ENCODE measurements at regions not wholly inside any gene's neighbourhood (a gene's known extent, or its start where the extent isn't known, plus 50 kb on each side); places are given as distances from the start of the nearest gene placed in this dataset.
"Not testable (repeated sequence)": the region's sequence is repeated elsewhere in the genome, so short reads cannot be mapped to it uniquely, and the experiment has no call there.

GRCh38 chr22:46047841-46048595 lies 71.1 kb upstream of the WNT7B start:
- no peak for DNase-seq

DNA sequence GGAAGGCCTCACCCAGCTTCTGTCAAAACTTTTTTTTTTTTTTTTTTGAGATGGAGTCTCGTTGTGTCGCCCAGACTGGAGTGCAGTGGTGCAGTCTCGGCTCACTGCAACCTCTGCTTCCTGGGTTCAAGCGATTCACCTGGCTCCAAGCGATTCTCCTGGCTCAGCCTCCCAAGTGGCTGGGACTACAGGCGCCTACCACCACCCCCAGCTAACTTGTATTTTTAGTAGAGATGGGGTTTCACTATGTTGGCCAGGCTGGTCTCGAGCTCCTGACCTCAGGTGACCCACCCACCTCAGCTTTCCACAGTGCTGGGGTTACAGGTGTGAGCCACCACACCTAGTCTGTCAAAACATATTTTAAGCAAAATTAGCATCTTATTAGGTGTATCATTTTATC lies 71.7 kb upstream of the WNT7B start:
- not testable (repeated sequence) for H3K27ac ChIP-seq (ENCODE audit: insufficient read depth, low read length, poor library complexity, severe bottlenecking); H3K36me3 ChIP-seq (ENCODE audit: control insufficient read depth, insufficient read depth, low read length); H3K9me3 ChIP-seq (ENCODE audit: control insufficient read depth, low read length); H3K27me3 ChIP-seq (replicated peaks; ENCODE audit: control insufficient read depth, insufficient read depth, low read length, poor library complexity, severe bottlenecking); DNase-seq; H3K4me3 ChIP-seq (ENCODE audit: insufficient read depth, low read depth, low read length, poor library complexity, severe bottlenecking)
- peaks cover 24% of the 10 kb centered on the region for H3K4me1 ChIP-seq (ENCODE audit: control insufficient read depth, insufficient read depth, low read length, poor library complexity, severe bottlenecking)

More at GRCh38 chr22:46047841-46048595, 71.1 kb upstream of the WNT7B start:
- H3K27ac ChIP-seq (ENCODE audit: insufficient read depth, low read length, poor library complexity, severe bottlenecking): no peak overlapping the region
- H3K4me1 ChIP-seq (ENCODE audit: control insufficient read depth, insufficient read depth, low read length, poor library complexity, severe bottlenecking): peaks cover 28% of the 10 kb centered on the region
- H3K4me3 ChIP-seq (ENCODE audit: insufficient read depth, low read depth, low read length, poor library complexity, severe bottlenecking): no peak overlapping the region
- H3K9me3 ChIP-seq (ENCODE audit: control insufficient read depth, low read length): no peaks in the 10 kb centered on the region
- no peaks in the 10 kb centered on the region for H3K36me3 ChIP-seq (ENCODE audit: control insufficient read depth, insufficient read depth, low read length)
- H3K27me3 ChIP-seq (replicated peaks; ENCODE audit: control insufficient read depth, insufficient read depth, low read length, poor library complexity, severe bottlenecking): no peaks in the 10 kb centered on the region

- Histone ChIP-seq H3K4me3 (ENCODE audit: insufficient read depth, low read depth, low read length, poor library complexity, severe bottlenecking) (no peak overlapping the region), H3K27me3 (replicated peaks; ENCODE audit: control insufficient read depth, insufficient read depth, low read length, poor library complexity, severe bottlenecking) (no peaks in the 10 kb centered on the region), H3K27ac (ENCODE audit: insufficient read depth, low read length, poor library complexity, severe bottlenecking) (peak overlapping the region; percentile 25), H3K9me3 (ENCODE audit: control insufficient read depth, low read length) (no peaks in the 10 kb centered on the region), H3K4me1 (ENCODE audit: control insufficient read depth, insufficient read depth, low read length, poor library complexity, severe bottlenecking) (peaks cover 25% of the 10 kb centered on the region), H3K36me3 (ENCODE audit: control insufficient read depth, insufficient read depth, low read length) (no peaks in the 10 kb centered on the region)
- DNase-seq: no peak
Observed at GRCh38 chr22:46049726-46050450, 72.9 kb upstream of the WNT7B start.

- Histone ChIP-seq H3K27ac (ENCODE audit: insufficient read depth, low read length, poor library complexity, severe bottlenecking) (peak overlapping the region; percentile 25), H3K4me3 (ENCODE audit: insufficient read depth, low read depth, low read length, poor library complexity, severe bottlenecking) (no peak overlapping the region), H3K9me3 (ENCODE audit: control insufficient read depth, low read length) (no peaks in the 10 kb centered on the region), H3K4me1 (ENCODE audit: control insufficient read depth, insufficient read depth, low read length, poor library complexity, severe bottlenecking) (peaks cover 25% of the 10 kb centered on the region), H3K27me3 (replicated peaks; ENCODE audit: control insufficient read depth, insufficient read depth, low read length, poor library complexity, severe bottlenecking) (no peaks in the 10 kb centered on the region), H3K36me3 (ENCODE audit: control insufficient read depth, insufficient read depth, low read length) (no peaks in the 10 kb centered on the region)
- DNase-seq: no peak
Observed at GRCh38 chr22:46050451-46050845, 73.5 kb upstream of the WNT7B start.

DNA sequence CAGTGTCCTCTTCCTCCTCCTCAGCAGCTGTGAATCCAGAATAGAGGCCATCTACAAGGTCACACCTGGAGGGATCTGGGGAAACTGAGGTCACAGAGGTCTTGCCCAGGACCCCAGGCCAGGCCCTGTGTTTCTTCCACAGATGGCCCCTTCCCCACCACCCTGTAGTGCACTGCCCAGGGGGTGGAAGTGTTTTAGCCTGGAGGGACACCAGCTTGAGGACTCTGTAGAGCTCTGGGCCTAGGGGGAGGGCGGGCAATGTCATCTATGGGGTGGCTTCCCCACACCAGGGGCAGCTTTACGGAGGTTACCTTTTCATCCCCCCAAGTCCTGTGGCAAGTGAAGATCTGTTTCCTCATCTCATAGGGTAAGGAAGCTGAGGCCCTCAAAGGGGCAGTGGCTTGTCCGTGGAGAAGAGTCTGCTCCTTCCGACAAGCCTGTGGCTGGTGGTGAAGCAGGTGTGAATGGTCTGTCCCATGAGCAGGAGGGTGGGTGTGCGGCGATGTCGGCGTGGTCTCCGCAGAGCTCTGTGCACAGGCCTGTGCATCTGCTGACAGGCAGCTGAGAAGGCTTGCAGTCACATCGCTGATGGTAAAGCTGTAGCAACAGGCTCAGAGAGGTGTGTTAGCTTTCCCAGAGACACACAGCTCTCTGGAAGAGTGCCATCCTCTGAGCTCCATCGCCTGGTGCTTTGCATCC lies 74.1 kb upstream of the WNT7B start:
- peak overlapping the region; percentile 25 for H3K27ac ChIP-seq (ENCODE audit: insufficient read depth, low read length, poor library complexity, severe bottlenecking)
- no peaks in the 10 kb centered on the region for H3K36me3 ChIP-seq (ENCODE audit: control insufficient read depth, insufficient read depth, low read length)
- DNase-seq: no peak
- H3K4me1 ChIP-seq (ENCODE audit: control insufficient read depth, insufficient read depth, low read length, poor library complexity, severe bottlenecking): peaks cover 28% of the 10 kb centered on the region
- no peaks in the 10 kb centered on the region for H3K27me3 ChIP-seq (replicated peaks; ENCODE audit: control insufficient read depth, insufficient read depth, low read length, poor library complexity, severe bottlenecking)
- H3K4me3 ChIP-seq (ENCODE audit: insufficient read depth, low read depth, low read length, poor library complexity, severe bottlenecking): no peak overlapping the region
- no peaks in the 10 kb centered on the region for H3K9me3 ChIP-seq (ENCODE audit: control insufficient read depth, low read length)

- no peaks in the 10 kb centered on the region for H3K9me3 ChIP-seq (ENCODE audit: control insufficient read depth, low read length)
- H3K4me1 ChIP-seq (ENCODE audit: control insufficient read depth, insufficient read depth, low read length, poor library complexity, severe bottlenecking): peaks cover 28% of the 10 kb centered on the region
- peak overlapping the region; percentile 88 for H3K27ac ChIP-seq (ENCODE audit: insufficient read depth, low read length, poor library complexity, severe bottlenecking)
- DNase-seq: no peak
- no peaks in the 10 kb centered on the region for H3K27me3 ChIP-seq (replicated peaks; ENCODE audit: control insufficient read depth, insufficient read depth, low read length, poor library complexity, severe bottlenecking)
- no peak overlapping the region for H3K4me3 ChIP-seq (ENCODE audit: insufficient read depth, low read depth, low read length, poor library complexity, severe bottlenecking)
- no peaks in the 10 kb centered on the region for H3K36me3 ChIP-seq (ENCODE audit: control insufficient read depth, insufficient read depth, low read length)
Observed at GRCh38 chr22:46051646-46052045, 74.7 kb upstream of the WNT7B start.

DNA sequence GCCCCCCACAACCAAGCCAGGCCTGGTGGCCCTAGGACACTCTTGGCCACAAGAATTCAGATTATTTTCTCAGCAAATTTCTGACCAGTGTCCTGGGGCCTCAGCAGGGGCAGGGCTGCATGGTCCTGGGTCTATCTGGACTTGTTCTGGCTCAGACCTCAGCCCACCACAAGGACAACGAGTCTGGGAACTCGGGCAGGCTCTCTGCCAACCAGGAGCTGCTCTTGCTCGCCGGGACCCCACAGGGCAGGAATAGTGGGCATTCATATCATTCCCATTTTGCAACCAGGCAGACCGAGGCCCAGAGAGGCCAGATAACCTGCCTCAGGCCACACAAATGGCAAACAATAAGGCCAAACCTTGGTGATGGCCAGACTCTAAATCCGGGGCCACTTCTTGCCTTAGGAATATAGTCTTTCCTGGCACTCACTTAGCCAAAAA lies 75.4 kb upstream of the WNT7B start:
- Histone ChIP-seq H3K9me3 (ENCODE audit: control insufficient read depth, low read length) (no peaks in the 10 kb centered on the region), H3K36me3 (ENCODE audit: control insufficient read depth, insufficient read depth, low read length) (no peaks in the 10 kb centered on the region), H3K27me3 (replicated peaks; ENCODE audit: control insufficient read depth, insufficient read depth, low read length, poor library complexity, severe bottlenecking) (no peaks in the 10 kb centered on the region), H3K4me3 (ENCODE audit: insufficient read depth, low read depth, low read length, poor library complexity, severe bottlenecking) (peak overlapping the region; percentile 66), H3K27ac (ENCODE audit: insufficient read depth, low read length, poor library complexity, severe bottlenecking) (peak overlapping the region; percentile 88), H3K4me1 (ENCODE audit: control insufficient read depth, insufficient read depth, low read length, poor library complexity, severe bottlenecking) (peaks cover 31% of the 10 kb centered on the region)
- no peak for DNase-seq

DNA sequence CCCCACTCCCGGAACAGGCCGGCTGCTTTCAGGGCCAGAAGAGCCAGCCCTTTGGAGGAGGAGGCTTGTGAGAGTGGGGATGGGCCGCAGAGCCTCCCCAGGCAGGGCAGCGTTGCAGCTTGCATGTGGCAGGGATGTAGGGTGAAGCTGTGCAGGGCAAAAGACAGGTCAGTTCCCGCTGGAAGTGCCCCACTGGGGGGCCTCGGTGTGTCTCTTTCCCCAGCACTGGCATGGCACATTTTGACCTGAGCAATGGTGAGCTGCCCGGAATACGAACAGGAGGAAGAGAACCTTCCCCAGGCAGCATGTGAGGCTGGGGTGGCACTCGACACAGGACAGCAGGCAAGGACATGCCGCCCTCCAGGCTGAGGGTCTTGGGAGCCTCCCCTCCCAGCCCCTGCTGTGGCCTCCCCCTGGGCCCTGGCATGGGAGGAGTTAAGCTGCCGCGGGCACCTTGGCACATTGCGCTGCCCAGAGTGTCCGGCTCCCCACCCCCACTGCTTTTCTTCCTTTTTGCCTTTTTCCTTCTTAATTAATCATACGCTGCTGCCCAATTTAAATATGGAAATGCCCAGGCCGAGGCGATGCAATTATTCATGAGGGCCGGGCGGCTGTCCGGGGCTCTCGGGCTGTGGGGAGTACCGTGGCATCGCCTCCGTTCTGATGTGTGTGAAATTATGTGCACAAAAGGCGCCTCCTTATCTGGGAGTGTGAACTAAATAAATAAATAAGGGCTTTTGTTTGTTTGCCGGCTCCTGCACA lies 76.0 kb upstream of the WNT7B start:
- Histone ChIP-seq H3K27me3 (replicated peaks; ENCODE audit: control insufficient read depth, insufficient read depth, low read length, poor library complexity, severe bottlenecking) (no peaks in the 10 kb centered on the region), H3K27ac (ENCODE audit: insufficient read depth, low read length, poor library complexity, severe bottlenecking) (peak overlapping the region; percentile 88), H3K36me3 (ENCODE audit: control insufficient read depth, insufficient read depth, low read length) (no peaks in the 10 kb centered on the region), H3K9me3 (ENCODE audit: control insufficient read depth, low read length) (no peaks in the 10 kb centered on the region), H3K4me3 (ENCODE audit: insufficient read depth, low read depth, low read length, poor library complexity, severe bottlenecking) (peak overlapping the region; percentile 66), H3K4me1 (ENCODE audit: control insufficient read depth, insufficient read depth, low read length, poor library complexity, severe bottlenecking) (peaks cover 35% of the 10 kb centered on the region)
- DNase-seq: no peak

DNA sequence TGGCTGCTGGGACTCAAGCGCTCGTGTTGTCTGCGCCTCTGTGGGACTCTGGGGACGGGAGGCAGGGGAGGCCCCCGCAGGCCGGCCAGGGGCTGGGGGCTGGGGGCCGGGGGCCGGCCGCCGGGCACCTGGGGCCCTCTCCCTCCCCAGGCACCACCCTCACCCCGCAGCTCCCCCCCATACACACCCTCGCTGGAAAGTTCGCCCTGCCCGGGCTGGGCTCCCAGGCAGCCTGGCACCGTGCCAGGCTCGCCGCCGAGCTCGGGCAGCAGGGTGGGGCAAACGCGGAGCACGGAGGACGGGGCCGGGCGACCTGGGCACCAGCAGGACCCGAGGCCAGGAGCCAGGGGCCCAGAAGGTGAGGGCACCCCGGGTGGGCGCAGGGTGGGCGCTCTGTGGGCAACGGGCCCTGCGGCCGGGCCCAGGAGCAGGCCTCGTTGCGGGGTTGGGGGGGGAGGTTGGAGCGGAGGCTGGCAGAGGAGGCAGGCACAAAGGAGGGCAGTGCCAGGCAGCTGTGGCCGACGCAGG lies 76.7 kb upstream of the WNT7B start:
- Histone ChIP-seq H3K27me3 (replicated peaks; ENCODE audit: control insufficient read depth, insufficient read depth, low read length, poor library complexity, severe bottlenecking) (no peaks in the 10 kb centered on the region), H3K27ac (ENCODE audit: insufficient read depth, low read length, poor library complexity, severe bottlenecking) (peak overlapping the region; percentile 88), H3K4me1 (ENCODE audit: control insufficient read depth, insufficient read depth, low read length, poor library complexity, severe bottlenecking) (peaks cover 35% of the 10 kb centered on the region), H3K36me3 (ENCODE audit: control insufficient read depth, insufficient read depth, low read length) (no peaks in the 10 kb centered on the region), H3K4me3 (ENCODE audit: insufficient read depth, low read depth, low read length, poor library complexity, severe bottlenecking) (peak overlapping the region; percentile 66), H3K9me3 (ENCODE audit: control insufficient read depth, low read length) (no peaks in the 10 kb centered on the region)
- peak in 2 of 3 donors; percentile 41 to 56 for DNase-seq
